AG09309 (cell line): ENCODE measurements at regions not wholly inside any gene's neighbourhood (a gene's known extent, or its start where the extent isn't known, plus 50 kb on each side); places are given as distances from the start of the nearest gene placed in this dataset.

Source experiments
- DNase-seq: peaks from one replicate; pipeline ENCODE4 v3.0.0-alpha.2; 2010; ENCODE audit warnings: low read depth
- H3K4me3 ChIP-seq: 2 replicates; pipeline ENCODE4 v1.5.1; 2011; ENCODE audit warnings: mild to moderate bottlenecking, low read depth, low read length, moderate library complexity; ENCODE audit not compliant: control insufficient read depth
- CTCF ChIP-seq: IDR thresholded peaks from 2 replicates; pipeline ENCODE4 v1.5.1; 2011; ENCODE audit warnings: mild to moderate bottlenecking, low read depth, low read length, inconsistent platforms; ENCODE audit not compliant: insufficient read depth, control insufficient read depth; ENCODE audit errors: missing control alignments

GRCh38 chr14:100644784-100645183 is 57.6 kb upstream of the BEGAIN start:
- TF ChIP-seq CTCF, result no peak
- H3K4me3 ChIP-seq, result no peak overlapping the region

GRCh38 chr14:100645196-100645981 is 58.2 kb upstream of the BEGAIN start:
- peak; percentile 83 for TF ChIP-seq CTCF
- no peak overlapping the region for H3K4me3 ChIP-seq
- no peak for DNase-seq

More at GRCh38 chr14:100644784-100645183, 57.6 kb upstream of the BEGAIN start:
- no peak for DNase-seq

- H3K4me3 ChIP-seq, result no peak overlapping the region
- DNase-seq, result no peak
- no peak for TF ChIP-seq CTCF
These were observed 58.7 kb upstream of the BEGAIN start for GRCh38 chr14:100645982-100646314.

GRCh38 chr14:100648474-100649172 is 61.4 kb upstream of the BEGAIN start:
- no peak for TF ChIP-seq CTCF
- H3K4me3 ChIP-seq, result no peak overlapping the region
- DNase-seq, result no peak

GRCh38 chr14:100649173-100649519 is 61.9 kb upstream of the BEGAIN start:
- no peak for TF ChIP-seq CTCF
- DNase-seq, result no peak
- no peak overlapping the region for H3K4me3 ChIP-seq

GRCh38 chr14:100651999-100652508 is 64.8 kb upstream of the BEGAIN start:
- no peak for TF ChIP-seq CTCF
- H3K4me3 ChIP-seq, result no peak overlapping the region
- DNase-seq, result no peak

- no peak overlapping the region for H3K4me3 ChIP-seq
- DNase-seq, result no peak
- TF ChIP-seq CTCF, result no peak
These were observed 65.5 kb upstream of the BEGAIN start for GRCh38 chr14:100652744-100653143.
